CD4-positive, alpha-beta T cell (primary cell): ENCODE measurements at regions not wholly inside any gene's neighbourhood (a gene's known extent, or its start where the extent isn't known, plus 50 kb on each side); places are given as distances from the start of the nearest gene placed in this dataset.

ENCODE experiments used
- ATAC-seq: fragments of 200-7000 bp; cut with Tn5 transposase; one replicate; pipeline ENCODE4 v1.10.0; 2022; ENCODE audit warnings: mild to moderate bottlenecking; ENCODE audit not compliant: poor library complexity
- CTCF ChIA-PET: fragments of 350-600 bp; sonication (Branson Sonifier 250); formaldehyde crosslinking; loops from one replicate; lab custom pipeline; 2021; ENCODE audit warnings: antibody characterized with exemption, inconsistent platforms; lab: Charles Lee
- POLR2A ChIA-PET: fragments of 350-600 bp; sonication (Branson Sonifier 250); formaldehyde crosslinking; loops from one replicate; lab custom pipeline; 2021; ENCODE audit warnings: antibody characterized with exemption, inconsistent platforms; lab: Charles Lee
- DNase-seq, 14 experiments: peaks; one replicate each; pipeline ENCODE4 v3.0.0-alpha.2; 2013 to 2020; ENCODE audit warnings: mixed read lengths in 2 of 14
- H3K27ac ChIP-seq, 2 donors: one replicate each; pipeline versions ENCODE4 v1.5.1 to v1.7.0; 2013; ENCODE audit warnings: low read length in 2 of 2, low read depth in 1 of 2, mild to moderate bottlenecking in 1 of 2
- H3K27me3 ChIP-seq, 2 experiments: 1 replicate in 1 of 2; 2 replicates in 1 of 2; pipeline versions ENCODE4 v1.6.1 to v1.7.0; 2013; ENCODE audit warnings: low read length in 2 of 2, control low read depth in 1 of 2, mild to moderate bottlenecking in 1 of 2, moderate library complexity in 1 of 2; ENCODE audit not compliant: insufficient read depth in 2 of 2, control insufficient read depth in 1 of 2
- H3K36me3 ChIP-seq: one replicate; pipeline ENCODE4 v1.6.1; 2013; ENCODE audit warnings: low read length, control low read depth; ENCODE audit not compliant: insufficient read depth
- H3K4me1 ChIP-seq: one replicate; pipeline ENCODE4 v1.6.1; 2013; ENCODE audit warnings: low read length, control low read depth; ENCODE audit not compliant: insufficient read depth
- H3K4me3 ChIP-seq: one replicate; pipeline ENCODE4 v1.5.1; 2013; ENCODE audit warnings: mild to moderate bottlenecking, low read length, moderate library complexity
- H3K9me3 ChIP-seq, 2 experiments: 1 replicate in 1 of 2; 2 replicates in 1 of 2; pipeline versions ENCODE4 v1.6.1 to v1.7.0; 2013; ENCODE audit warnings: low read length in 2 of 2, mild to moderate bottlenecking in 2 of 2, control low read depth in 1 of 2, moderate library complexity in 1 of 2; ENCODE audit not compliant: control insufficient read depth in 1 of 2, insufficient read depth in 1 of 2
- H3K27ac Mint-ChIP-seq: one replicate; pipeline ENCODE4 v1.8.0; 2020; ENCODE audit warnings: mixed read lengths
- H3K27me3 Mint-ChIP-seq: one replicate; pipeline ENCODE4 v1.8.0; 2021; ENCODE audit warnings: mixed read lengths
- H3K36me3 Mint-ChIP-seq: one replicate; pipeline ENCODE4 v1.8.0; 2021; ENCODE audit warnings: low read depth, mixed read lengths
- H3K4me1 Mint-ChIP-seq: one replicate; pipeline ENCODE4 v1.8.0; 2021; ENCODE audit warnings: low read depth, mixed read lengths
- H3K4me3 Mint-ChIP-seq: one replicate; pipeline ENCODE4 v1.8.0; 2020; ENCODE audit warnings: mild to moderate bottlenecking, mixed read lengths
- H3K9me3 Mint-ChIP-seq: one replicate; pipeline ENCODE4 v1.8.0; 2020; ENCODE audit warnings: mixed read lengths
- CTCF ChIP-seq: fragments of 200-600 bp; IDR thresholded peaks from one replicate; pipeline ENCODE4 v1.8.0; 2022; ENCODE audit warnings: antibody characterized with exemption, mild to moderate bottlenecking
- intact Hi-C, 2 experiments: fragments of 100-400 bp; cut with DNase I in 1 of 2; cut with micrococcal nuclease in 1 of 2; formaldehyde crosslinking; loops; one replicate each; pipeline versions ENCODE4 v1.15.1 to v1.9.0; 2023 to 2025; cut with DNase I, micrococcal nuclease

- Mint-ChIP-seq H3K9me3 (peaks cover 2% of the 10 kb centered on the region), H3K4me3 (no peak overlapping the region), H3K27me3 (no peaks in the 10 kb centered on the region), H3K27ac (no peak overlapping the region), H3K36me3 (no peaks in the 10 kb centered on the region), H3K4me1 (no peaks in the 10 kb centered on the region)
- ChIA-PET CTCF (no interaction called here), POLR2A (no interaction called here)
- intact Hi-C loops = no loop called here
- no peak for ATAC-seq
- Histone ChIP-seq H3K36me3 (no peaks in the 10 kb centered on the region), H3K4me3 (no peak overlapping the region), H3K27me3 (no peaks in the 10 kb centered on the region), H3K9me3 (peaks cover 0 to 16% of the 10 kb centered on the region in 2 experiments), H3K27ac (no peak overlapping the region), H3K4me1 (no peaks in the 10 kb centered on the region)
- no peak for DNase-seq
- TF ChIP-seq CTCF = no peak
These were observed 130.6 kb upstream of the CDH19 start for GRCh38 chr18:66734451-66734850.

GRCh38 chr18:66731890-66732289, 128.0 kb upstream of the CDH19 start:
- H3K9me3 ChIP-seq = peaks cover 0 to 8% of the 10 kb centered on the region in 2 experiments
- H3K9me3 Mint-ChIP-seq = peaks cover 2% of the 10 kb centered on the region
- H3K27ac ChIP-seq = no peak overlapping the region
- no peaks in the 10 kb centered on the region for H3K27me3 Mint-ChIP-seq
- no peak for TF ChIP-seq CTCF
- H3K36me3 ChIP-seq = no peaks in the 10 kb centered on the region
- intact Hi-C loops = no loop called here
- no peaks in the 10 kb centered on the region for H3K4me1 Mint-ChIP-seq
- ChIA-PET CTCF (no interaction called here), POLR2A (no interaction called here)
- no peak overlapping the region for H3K4me3 ChIP-seq
- no peaks in the 10 kb centered on the region for H3K4me1 ChIP-seq
- DNase-seq (no peak), ATAC-seq (no peak)
- H3K27me3 ChIP-seq = no peaks in the 10 kb centered on the region
- no peaks in the 10 kb centered on the region for H3K36me3 Mint-ChIP-seq
- H3K27ac Mint-ChIP-seq = no peak overlapping the region
- no peak overlapping the region for H3K4me3 Mint-ChIP-seq

- Histone ChIP-seq H3K4me1 (no peaks in the 10 kb centered on the region), H3K27ac (no peak overlapping the region), H3K27me3 (no peaks in the 10 kb centered on the region), H3K4me3 (no peak overlapping the region), H3K9me3 (peaks cover 0 to 5% of the 10 kb centered on the region in 2 experiments), H3K36me3 (no peaks in the 10 kb centered on the region)
- H3K27ac Mint-ChIP-seq = no peak overlapping the region
- no peak for DNase-seq
- no peaks in the 10 kb centered on the region for H3K36me3 Mint-ChIP-seq
- H3K4me1 Mint-ChIP-seq = no peaks in the 10 kb centered on the region
- ChIA-PET POLR2A (no interaction called here), CTCF (no interaction called here)
- H3K27me3 Mint-ChIP-seq = no peaks in the 10 kb centered on the region
- no peak overlapping the region for H3K4me3 Mint-ChIP-seq
- no peak for ATAC-seq
- intact Hi-C loops = no loop called here
- H3K9me3 Mint-ChIP-seq = peaks cover 2% of the 10 kb centered on the region
- no peak for TF ChIP-seq CTCF
These were observed 125.8 kb upstream of the CDH19 start for GRCh38 chr18:66729442-66730239.
